Fibroblast of skin of back (primary cell): ENCODE measurements at regions not wholly inside any gene's neighbourhood (a gene's known extent, or its start where the extent isn't known, plus 50 kb on each side); places are given as distances from the start of the nearest gene placed in this dataset.

ENCODE experiments used
- DNase-seq: peaks from one replicate; pipeline ENCODE4 v3.0.0-alpha.2; 2013

DNA sequence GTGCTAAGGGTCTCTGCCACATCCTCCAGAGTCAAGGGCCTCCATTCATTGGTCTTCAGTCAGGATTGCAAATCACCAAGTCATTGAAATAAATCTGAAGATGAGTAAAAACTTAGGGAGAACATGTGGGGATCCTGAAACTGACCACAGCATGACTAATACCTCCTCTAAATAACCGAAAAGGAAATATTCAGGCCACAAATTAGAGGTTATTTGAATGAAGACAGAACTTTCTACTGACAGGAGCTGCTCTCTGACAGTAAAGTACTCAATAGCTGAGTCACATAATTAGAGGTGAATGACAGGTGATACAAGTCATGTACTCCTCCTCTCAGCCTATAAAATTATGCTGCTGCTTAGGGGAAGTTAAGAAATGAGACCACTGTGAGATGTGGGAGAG lies 240.2 kb upstream of the F9 start:
- DNase-seq: no peak

DNA sequence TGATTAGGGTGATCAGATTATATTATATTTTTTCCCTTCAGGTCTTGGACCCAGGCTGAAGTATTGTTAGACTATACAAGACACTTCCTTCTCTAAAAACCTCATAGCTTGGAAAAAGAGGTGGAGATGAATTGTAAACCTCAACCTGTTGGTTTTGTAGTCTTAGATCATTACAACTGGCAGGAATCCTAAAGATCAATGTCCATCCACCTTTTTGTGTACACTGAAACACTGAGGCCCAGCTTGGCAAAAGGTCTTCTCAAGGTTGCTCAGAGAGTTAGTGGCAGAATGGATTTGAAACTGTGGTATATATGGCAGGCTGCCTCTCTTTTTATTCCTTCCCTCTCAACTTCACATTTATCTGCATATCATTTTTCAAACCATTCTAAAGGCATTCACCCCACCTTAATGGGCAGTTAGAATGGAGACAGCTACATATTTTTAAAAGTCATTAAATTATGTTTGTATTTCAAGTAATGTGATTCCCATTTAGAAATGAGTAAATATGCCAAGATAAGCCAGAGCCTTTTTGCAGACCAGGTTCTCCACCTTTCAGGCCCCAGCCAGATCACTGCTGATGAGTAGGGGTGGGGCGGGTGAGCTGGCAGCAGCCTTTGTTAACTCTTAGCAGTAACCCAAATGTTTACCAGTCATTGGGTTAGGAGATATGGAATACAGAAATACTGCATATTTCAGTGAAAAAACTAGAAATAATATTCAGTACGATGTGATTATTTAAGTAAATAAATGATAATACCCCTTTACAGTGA lies 243.2 kb upstream of the F9 start:
- no peak for DNase-seq

DNA sequence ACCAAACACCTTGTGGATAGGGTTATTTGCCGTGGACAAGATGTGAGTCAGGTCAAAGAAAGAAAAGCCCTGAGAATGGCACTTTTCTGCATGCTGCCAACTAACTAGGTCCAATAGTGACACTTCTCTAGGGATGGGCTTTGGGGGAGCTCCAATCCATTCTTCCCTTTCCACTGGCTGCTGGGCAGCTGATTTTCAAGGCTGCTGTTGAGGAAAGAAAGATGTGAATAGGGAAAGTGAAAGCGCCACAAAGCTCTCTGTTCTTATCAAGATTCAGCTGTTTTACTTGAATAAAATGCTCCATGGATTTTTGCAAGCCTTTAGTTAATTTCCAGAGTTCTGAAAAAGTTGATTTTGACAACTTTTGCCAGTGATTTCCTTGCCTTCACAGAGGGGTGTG lies 244.2 kb upstream of the F9 start:
- no peak for DNase-seq

DNA sequence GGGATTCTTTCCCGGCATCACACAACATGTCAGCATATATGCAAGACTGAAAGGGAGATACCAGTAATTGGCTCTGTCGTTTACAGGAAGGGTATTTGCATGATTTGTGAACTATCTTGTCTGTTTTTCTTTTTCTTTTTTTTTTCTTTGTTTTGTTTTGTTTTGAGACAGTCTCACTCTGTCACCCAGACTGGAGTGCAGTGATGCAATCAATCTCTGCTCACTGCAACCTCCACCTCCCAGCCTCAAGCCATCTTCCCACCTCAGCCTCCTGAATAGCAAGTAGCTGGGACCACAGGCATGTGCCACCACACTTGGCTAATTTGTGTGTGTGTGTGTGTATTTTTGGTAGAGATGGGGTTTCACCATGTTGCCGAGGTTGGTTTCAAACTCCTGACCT lies 262.7 kb upstream of the F9 start:
- DNase-seq: no peak

DNA sequence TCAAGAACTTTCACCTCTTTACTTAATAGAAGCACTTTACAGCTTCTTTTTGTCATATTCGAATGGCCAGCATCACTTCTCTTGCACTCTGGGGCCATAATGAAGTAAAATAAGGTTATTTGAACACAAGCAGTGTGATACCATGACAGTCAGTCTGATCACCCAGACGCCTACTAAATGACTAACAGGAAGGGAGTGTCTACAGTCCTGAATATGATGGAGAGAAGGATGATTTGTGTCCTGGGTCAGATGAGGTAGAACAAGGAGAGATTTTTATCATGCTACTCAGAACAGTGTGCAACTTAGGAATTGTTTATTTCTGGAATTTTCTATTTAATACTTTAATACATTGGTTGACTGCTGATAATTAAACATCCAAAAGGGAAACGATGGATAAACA lies 284.2 kb upstream of the F9 start:
- no peak for DNase-seq

DNA sequence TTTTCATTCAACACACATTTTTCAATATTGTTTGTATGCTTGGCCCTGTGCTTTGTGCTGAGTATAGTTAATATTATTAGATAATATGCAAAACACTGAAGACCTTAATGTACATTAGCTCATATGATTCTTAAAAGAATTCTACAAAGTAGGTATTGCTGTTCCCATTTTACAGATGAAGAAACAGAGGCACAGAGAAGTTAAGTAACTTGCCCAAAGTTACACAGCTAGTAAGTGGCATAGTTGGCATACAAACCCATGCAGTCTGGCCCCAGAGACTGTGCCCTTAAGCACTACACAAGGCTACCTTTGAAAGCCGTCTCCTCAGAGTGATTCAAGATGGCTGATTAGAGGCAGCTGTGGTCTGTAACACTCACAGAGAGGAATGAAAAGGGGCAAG lies 293.4 kb upstream of the F9 start:
- DNase-seq: no peak

DNA sequence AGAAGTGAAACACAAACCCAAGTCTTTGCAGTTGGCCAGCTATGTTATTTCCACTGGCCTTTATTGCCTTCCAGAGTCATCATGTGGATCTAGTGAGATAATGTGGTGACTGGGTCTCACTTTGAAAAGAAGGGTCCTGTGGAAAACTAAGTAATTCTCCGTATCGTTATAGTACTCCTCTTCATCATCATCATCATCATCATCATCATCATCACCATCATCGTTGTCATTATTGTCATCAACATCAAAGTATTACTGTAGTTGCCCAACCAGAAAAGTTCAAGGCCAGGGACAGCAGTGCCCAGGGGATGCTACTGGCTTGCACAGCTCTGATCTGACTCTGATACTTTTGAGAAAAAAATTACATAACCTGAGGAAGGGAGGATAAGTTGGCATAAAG lies 295.6 kb upstream of the F9 start:
- no peak for DNase-seq

DNA sequence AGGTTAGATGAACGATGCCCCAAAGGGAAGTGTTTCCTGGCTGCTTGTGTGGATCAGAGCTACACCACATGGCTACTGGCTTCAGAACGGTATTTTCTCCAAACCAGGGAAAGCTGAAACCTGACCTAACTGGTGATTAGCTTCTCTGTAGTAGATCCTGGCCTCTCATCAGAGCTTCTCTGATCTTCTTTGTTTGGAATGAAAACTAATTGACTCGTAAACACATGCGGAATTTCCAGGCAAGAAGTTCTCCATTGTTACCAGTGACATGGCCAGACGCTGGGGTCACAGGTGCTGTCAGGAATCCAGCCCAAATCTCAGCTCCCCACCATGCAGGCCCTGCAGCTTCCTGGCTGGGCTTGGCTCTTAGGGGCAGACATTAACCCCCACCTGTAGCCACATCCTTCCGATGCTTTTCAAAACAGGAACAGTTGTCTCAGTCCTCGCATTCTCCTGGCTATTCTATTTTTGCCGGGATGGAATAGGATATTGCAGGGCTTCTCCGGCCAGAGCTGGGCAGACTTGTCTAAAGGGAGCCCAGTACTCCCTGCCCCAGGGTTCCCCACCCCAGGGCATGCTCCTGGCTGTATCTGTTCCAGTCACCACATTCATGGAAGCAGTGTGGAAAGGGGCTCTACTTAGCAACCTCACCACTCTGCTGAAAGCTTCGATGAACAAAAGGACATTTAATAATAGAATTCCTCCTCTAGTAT lies 305.4 kb upstream of the F9 start:
- DNase-seq: no peak

DNA sequence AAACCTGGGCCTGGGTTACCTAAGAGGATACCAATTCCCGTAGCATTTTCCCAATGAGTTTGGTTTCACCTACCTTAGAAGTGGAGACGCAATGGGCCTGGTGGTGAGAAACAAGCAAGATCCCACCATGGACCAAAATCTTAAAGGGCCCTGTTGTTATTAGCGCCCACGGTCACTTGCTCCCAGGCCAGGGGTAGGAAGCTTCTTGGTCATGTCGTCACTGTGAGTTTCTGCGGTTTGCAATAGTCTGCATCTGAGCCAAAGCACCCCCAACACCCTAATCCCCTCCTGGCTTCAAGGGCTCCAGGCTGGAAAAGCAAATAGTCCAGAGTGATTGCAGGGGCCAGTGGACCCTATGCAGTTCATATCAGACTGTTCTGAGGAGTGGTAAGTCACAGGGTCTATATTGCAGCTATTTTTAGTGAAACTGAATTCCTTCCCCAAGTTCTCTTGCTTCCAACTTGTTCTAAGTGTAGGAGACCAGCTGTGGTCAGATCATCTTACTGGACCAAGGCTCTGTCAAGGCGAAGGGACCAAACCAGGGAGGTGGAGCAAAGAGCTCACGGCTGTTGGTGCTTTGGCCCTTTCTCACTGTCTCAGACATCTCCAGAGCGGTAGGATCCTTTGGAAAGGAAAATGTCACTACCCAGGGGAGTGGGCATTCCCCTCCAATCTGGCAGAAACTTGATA lies 307.9 kb upstream of the F9 start:
- DNase-seq: no peak

DNA sequence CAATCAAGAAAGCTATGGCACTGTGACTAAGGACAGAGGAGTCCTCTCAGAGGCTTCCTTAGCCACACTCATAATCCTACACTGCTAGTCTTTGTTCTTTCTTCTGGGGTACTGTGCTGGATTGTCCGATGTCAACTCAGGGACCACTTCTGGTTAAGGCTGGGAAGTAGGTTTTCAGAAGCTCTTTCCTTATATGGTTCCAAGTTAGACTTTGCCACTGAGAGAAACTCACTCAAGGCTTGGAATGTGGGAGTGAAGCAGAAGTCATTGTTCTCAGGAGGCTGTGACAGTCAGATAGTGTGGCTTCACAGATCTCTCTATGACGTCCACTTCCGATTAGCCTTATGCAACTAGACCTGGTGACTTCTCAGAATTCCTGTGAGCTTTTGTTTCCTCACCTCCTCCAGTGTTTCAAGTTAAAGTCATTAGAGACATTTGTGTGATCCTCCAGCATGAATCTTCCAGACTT lies 317.3 kb upstream of the F9 start:
- DNase-seq: no peak

DNA sequence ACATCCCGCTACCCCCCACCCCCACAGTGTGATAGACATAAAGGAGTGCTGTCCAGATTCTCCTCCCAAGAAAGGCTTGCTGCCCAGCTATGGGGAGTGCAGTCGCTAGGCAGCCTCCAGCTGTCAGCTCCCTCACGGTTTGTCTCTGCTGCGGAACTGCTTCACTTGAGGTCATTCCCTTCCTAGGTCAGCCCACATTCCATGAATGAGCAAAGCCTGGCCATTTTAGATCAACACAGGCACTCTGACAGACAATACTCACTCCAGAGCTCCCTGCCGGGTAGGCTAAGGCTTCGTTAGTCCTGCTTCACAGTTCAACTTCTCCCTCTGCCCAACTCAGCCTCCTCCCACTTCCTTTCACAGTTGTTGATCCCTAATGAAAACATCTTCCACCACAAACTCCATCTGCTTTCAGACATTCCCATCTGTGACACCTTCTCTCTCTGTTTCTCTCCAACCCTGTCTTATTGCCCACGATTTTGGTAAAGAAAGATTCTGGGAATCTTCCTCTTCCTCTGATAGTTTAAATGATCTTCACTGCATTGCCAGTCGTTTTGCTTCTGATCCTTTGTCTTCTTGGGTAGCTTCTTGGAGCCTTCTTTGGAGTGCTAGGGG lies 318.9 kb upstream of the F9 start:
- no peak for DNase-seq

DNA sequence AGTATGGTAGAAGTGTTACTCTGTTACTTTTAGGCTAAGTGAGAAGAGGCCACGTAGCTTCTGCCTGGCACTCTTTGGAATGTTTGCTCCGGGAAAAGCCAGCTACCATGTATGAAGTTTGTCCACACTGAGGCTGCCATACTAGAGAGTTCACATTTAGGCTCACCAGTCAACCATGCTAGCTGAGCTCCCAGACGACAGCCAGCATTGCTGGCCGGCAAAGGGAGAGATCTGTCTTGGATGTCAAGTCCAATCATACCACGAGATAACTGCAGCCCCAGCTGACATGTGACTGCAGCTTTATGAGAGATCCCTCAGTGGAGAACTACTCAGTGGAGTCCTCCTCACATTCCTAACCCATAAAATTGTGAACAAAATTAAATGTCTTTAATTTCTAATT lies 321.2 kb upstream of the F9 start:
- DNase-seq: no peak

DNA sequence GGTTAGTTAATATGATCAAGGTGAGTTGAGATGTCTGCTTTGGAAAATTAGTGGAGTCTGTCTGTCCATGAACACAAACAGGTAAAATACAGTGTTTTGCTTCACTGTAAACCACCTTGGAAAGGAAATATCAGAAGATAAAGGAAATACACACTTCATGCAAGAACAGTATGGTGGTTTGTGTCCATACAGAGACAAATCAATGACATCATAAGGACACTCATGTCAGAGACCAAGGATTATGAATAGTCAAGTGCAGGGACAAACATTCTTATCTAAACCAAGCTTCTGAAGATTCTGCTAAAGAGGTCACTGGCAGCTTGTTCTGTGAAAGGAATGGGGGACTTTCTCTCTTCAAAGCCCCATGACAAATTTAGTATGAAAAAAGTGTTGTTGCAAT lies 322.9 kb upstream of the F9 start:
- no peak for DNase-seq

DNA sequence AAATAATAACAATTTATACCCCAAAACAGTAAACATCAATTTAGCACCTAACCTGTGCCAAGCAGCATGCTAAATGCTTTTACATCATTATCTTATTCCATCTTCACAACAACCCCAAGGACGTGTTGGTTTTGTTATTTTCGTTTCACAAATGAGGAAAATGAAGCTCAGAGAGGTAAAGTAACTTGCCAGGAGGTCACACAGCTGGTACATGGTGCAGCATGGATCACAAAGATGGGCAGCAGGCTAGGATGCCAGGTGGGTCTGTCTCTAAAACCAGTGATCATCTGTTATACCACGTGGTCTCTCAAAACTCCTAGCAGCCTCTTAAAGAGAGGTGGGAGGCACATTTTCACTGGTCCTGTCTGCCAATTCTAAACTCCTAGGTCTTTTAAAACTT lies 323.6 kb upstream of the F9 start:
- no peak for DNase-seq

DNA sequence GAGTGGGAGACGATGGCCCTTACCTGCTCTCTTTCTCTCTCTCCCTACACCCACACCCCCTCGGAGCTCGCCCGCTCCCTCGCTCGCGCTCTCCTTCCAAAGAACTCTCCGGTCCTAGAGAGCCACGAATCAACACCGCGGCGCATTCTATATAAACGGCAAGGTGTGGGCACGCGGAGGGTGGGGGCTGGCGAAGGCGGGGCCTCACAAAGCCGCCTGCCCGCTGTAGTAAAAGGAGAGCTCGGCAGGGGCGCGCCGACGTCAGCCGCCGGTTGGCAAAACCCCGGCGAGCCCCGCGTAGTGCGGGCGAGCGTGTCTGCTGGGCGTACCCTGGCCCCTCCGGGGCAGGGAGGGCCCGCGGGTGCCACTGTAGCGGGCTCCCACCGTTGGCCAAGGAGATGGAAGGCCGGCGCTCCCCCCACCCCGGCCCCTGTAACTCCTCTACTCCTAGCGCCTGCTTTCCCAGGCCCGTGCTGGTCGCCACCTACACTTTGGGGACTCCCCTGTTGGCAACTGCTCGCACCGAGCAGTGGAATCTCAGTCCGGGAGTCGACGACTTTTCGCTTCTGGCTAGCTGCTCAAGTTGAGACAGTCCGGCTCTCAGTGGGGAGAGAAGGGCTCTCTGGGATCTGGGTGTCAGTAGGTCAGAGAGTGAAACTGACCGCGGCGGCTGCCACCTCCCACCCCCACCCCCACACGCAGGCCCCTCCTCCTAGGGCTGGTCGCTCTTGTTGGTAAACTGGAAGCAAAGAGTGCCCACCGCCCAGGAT lies 325.5 kb upstream of the F9 start:
- no peak for DNase-seq

DNA sequence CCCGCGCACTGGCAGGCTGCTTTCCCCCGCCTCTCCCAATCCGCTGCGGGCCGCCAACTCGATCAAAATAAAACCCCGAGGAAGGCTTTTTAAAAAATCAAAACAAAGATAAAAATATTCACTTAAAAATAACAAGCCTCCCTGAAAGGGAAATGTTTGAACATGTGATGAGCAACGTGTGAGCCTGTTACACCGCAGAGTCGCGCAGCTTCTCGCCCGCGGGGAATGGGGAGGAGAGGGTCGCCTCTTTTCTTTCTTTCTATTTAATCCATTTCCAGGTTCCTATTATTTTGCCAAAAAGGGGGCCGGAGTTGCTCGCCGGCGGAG lies 326.0 kb upstream of the F9 start:
- no peak for DNase-seq

DNA sequence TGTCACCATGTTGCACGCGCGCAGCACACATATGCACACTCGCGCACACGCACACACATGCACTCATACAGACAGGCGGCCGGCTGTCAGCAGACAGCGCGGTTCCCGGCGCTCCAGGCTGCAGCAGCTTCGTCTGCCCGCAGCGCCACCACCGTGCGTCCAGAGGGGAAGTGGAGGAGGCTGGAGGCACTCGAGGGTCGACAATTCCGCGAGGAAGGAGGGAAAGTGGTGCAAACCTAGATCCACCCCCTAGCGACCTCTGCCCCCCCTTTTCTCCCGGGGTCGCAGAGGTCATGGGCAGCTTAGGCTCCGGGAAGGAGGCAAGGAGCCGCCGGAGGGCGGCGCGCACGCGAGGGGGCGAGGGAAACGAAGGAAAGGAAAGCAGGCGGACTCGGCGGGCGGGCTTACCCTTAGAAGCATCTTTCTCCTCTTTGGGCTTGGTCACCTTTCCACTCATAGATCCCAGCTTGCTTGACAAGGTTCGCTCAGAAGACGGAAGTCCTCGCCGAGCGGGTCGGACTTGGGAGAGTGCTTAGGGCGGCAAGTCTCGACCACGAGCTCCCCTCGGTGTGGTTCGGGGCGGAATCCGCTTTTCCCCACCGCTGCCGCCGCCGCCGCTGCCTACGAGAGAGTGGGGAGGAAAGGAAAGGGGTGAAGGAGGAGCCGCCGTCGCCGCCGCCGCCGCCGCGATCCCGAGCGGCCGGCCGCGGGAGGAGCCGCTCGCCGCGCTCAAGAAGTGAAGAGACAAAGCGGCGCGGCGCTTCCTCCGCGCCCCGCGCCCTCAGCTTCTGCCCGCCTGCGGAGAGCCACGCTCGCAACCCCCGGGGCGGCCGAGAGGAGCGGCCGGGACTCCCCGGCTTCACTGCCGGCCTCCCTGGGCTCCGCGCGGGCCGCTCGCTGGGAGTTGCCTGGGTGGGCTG lies 326.6 kb upstream of the F9 start:
- DNase-seq: peak; percentile 12

DNA sequence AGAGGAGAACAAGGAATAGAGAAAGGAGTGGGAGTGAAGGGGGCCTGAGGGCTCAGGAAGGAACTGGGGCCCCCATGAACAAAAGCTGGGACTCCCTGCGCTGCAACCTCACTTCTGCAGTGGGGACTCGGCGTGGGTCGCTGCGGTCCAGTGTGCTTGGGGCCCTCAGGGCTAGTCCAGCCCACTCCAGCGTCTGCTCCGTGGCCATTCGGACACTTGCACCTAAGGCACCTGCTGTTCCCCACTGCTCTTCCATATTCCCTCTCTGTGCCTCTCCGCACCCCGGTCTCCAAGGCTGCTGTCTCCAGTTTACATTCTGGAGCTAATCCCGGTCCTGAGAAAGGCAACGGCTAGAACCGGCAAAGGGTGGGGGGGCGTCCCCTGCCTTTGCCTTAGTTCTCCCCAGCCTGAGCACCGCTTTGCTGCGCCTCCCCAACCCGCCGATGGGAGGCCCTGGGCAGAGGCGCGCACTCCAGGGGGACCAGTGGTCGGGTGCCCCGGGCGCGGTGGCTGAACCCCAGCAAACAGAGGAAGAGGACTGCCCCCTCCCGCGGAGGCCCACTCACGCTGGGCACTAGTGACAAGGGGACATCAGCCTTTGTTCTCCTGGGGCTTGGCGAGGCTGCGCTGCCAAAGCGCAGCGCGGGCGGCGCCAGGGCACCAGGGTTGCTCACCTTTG lies 327.7 kb upstream of the F9 start:
- DNase-seq: no peak

DNA sequence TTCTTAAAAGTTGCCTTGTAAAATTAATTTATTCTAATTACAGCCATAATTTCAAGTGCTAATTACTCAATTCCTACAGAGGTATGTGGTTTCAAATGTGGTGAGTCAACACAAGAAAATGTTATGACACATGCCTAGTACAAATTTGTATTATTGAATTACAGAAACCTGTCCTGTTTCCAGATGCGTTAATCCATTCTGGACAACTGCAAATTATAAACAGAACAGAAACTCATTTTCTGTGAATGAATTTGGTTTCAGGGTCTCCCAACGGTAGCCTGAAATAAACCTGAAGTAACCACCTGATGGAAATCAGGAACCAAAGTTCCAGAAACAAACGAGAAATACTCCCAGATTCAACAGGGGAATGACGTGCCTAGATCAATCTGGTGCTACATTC lies 328.6 kb upstream of the F9 start:
- DNase-seq: no peak

DNA sequence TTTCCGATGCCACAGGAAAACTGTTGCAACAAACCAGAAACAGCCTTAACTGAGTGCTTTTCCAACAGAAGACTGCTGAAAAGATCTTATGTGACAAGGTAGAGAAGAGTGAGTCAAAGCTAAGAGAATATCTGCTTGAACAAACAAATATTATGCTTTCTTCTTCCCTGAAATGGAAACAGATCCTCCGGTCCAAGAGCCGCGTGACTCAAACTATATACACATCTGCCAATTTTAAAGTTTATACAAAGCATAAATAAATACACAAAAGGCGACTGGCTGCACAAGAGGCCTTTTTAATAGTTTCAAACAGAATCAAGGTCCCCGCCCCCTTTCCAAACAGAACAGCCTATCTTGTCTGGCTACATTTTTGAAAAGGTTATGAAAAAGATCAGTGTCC lies 329.7 kb upstream of the F9 start:
- no peak for DNase-seq

DNA sequence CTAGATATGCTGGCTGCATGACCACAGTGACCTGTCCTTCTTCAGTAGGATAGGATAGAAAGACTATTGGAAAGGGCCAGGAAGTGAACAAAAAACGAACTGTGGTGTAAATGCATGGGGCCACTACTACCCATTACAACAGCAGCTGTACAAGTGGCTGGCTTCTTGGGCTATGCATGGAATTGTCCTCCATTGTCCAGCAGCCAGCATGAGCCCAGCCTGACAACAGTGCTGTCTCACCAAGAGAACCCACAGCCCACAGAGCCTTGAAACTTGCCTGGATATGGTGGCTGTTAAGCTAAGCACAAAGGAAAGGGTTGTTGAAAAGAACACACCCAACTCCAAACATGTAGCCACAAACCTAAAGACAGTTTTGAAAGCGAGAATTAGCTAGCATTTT lies 330.2 kb upstream of the F9 start:
- no peak for DNase-seq
